Right lobe of liver (tissue), 4 donors: ENCODE measurements at regions not wholly inside any gene's neighbourhood (a gene's known extent, or its start where the extent isn't known, plus 50 kb on each side); places are given as distances from the start of the nearest gene placed in this dataset.

Source experiments
- CTCF ChIP-seq, 4 donors: fragments of 200-600 bp in 3 of 4; fragments of 450-650 bp in 1 of 4; IDR thresholded peaks; one replicate each; pipeline versions ENCODE4 v1.5.1 to v1.8.0; 2016 to 2022; ENCODE audit warnings: antibody characterized with exemption in 4 of 4, mild to moderate bottlenecking in 2 of 4
- POLR2A ChIP-seq: fragments of 450-650 bp; IDR thresholded peaks from one replicate; pipeline ENCODE4 v1.6.1; 2017; ENCODE audit warnings: antibody characterized with exemption, mild to moderate bottlenecking
- donor health status: DM: no; HTN: no; CAD: no.
- donor health status: DM: no; HTN: no; CAD: no.
- donor health status: DM: no; HTN: yes; CAD: no.

DNA sequence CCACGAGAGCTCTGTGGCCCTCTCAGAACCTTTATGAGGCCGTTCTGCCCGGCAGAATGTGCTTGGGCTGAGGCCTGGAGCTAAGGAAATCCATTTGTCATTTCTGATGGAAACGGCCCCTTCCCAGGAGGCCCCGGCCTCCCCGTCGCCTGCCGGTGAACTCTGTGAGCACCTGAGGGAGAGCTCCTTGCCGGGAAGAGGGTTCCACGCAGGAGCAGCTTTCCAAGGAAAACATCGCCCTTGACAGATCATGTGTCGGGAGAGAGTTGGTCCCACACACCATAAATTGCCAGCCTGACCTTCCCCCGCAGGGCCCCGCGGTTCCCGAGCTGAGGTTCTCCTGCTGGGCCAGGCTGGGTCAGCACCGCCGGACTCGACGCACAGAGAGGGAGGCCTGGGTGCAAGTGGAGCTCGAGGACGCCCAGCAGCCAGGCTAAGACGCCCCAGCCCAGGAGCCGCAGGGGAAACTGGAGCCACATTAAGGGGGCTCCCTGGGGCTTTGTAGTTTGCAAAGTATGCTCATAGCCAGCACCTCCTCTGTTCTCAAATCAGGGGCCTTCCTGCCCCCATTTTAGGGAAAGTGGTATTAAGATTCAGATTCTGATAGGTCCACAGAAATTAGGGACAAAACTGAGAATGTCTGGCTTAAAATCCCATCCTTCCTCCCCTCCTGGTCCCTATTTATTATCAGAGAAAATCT lies 239.5 kb downstream of the FOXD2 start:
- TF ChIP-seq POLR2A (no peak), CTCF (IDR thresholded peaks at IDR 0.05) (no peak)
